ENCODE measurements at regions not wholly inside any gene's neighbourhood (a gene's known extent, or its start where the extent isn't known, plus 50 kb on each side); places are given as distances from the start of the nearest gene placed in this dataset.

DNA sequence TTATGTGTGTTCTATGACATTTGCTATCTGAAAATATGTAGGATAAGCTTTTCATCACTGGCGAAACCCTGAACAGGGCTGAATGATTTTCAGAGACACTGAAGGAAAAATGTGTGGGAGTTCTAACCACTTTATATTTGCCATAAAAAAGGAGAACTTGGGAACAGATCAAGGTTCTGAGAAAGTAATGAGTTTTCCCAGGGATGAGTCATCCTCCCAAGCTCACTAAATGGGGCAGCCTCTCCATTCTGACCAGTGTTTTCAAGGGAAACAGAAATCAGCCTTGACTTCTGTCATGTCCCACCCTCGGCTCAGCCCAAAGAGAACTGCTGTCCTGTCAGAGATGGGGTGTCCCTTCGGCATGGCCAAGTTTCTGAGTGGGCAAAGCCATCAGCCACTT is 2109.8 kb upstream of the CELF4 start:
- TF ChIP-seq POLR2A (IDR thresholded peaks at IDR 0.05) = no peak
- intact Hi-C loops (cut with DNase I; ENCODE audit: low total_unique reads) = no loop called here
- no peak for DNase-seq
- 74 to 82% (median 81%) methylated on average over 3 of the region's 3 CpGs for WGBS, 5 donors
- Histone ChIP-seq H3K4me3 (no peak overlapping the region), H3K4me1 (no peaks in the 10 kb centered on the region), H3K27ac (no peak overlapping the region), H3K9me3 (no peaks in the 10 kb centered on the region), H3K36me3 (no peaks in the 10 kb centered on the region), H3K27me3 (replicated peaks in 1 of 7) (no peaks in the 10 kb centered on the region)

DNA sequence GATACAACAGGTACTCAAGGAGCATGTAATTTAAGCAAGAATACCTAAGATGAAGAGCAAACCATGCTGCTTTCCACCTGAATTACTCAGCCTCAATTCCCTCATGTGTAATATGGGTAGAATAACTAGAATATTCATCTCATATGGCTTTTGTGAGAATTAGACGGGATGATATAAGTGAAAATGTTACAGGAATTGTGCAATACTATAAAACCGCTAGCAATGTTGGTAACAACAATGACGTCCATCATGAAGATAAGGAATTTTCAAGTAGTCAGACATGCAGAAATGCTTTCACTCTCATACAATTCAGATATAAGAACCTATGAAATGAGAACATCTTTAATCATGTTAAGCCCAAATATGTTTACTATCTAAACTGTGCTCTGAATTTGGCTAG is 2106.6 kb upstream of the CELF4 start:
- Histone ChIP-seq H3K27ac (no peak overlapping the region), H3K27me3 (replicated peaks in 1 of 7) (no peaks in the 10 kb centered on the region), H3K4me1 (no peaks in the 10 kb centered on the region), H3K36me3 (no peaks in the 10 kb centered on the region), H3K4me3 (no peak overlapping the region), H3K9me3 (no peaks in the 10 kb centered on the region)
- DNase-seq = no peak
- TF ChIP-seq POLR2AphosphoS5 (IDR thresholded peaks at IDR 0.05) (no peak), POLR2A (IDR thresholded peaks at IDR 0.05) (no peak)
- TF ChIP-seq, protein P1, sequence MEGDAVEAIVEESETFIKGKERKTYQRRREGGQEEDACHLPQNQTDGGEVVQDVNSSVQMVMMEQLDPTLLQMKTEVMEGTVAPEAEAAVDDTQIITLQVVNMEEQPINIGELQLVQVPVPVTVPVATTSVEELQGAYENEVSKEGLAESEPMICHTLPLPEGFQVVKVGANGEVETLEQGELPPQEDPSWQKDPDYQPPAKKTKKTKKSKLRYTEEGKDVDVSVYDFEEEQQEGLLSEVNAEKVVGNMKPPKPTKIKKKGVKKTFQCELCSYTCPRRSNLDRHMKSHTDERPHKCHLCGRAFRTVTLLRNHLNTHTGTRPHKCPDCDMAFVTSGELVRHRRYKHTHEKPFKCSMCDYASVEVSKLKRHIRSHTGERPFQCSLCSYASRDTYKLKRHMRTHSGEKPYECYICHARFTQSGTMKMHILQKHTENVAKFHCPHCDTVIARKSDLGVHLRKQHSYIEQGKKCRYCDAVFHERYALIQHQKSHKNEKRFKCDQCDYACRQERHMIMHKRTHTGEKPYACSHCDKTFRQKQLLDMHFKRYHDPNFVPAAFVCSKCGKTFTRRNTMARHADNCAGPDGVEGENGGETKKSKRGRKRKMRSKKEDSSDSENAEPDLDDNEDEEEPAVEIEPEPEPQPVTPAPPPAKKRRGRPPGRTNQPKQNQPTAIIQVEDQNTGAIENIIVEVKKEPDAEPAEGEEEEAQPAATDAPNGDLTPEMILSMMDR (IDR thresholded peaks at IDR 0.05 in 8 of 11, conservative IDR thresholded peaks at IDR 0.05 in 3 of 11) = no peak
- intact Hi-C loops (cut with DNase I; ENCODE audit: low total_unique reads) = no loop called here
- 81 to 93% (median 86%) methylated on average over 3 of the region's 3 CpGs for WGBS, 5 donors

DNA sequence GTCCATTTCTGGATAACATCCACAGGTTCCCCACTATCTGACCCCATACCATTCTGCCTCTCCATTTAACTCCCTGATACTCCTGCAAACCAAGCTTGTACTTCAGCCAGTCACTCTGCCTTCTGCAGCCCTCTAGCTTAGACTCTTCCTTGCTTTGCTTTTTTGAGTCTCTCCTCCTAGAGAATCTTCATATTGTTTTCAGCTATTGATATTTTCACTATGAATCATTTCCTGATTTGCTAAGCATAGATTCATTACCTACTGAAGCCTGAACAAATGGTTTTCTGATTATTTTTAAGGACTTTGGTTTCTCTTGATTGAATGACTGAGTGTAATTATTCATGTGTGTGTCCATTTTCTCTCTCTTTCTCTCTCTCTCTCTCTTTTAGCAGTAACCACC is 2102.3 kb upstream of the CELF4 start:
- no peaks in the 10 kb centered on the region for H3K4me1 ChIP-seq
- intact Hi-C loops (cut with DNase I; ENCODE audit: low total_unique reads) = no loop called here
- H3K27ac ChIP-seq = no peak overlapping the region
- H3K27me3 ChIP-seq (replicated peaks in 1 of 7) = no peaks in the 10 kb centered on the region
- H3K4me3 ChIP-seq = no peak overlapping the region
- no peaks in the 10 kb centered on the region for H3K36me3 ChIP-seq
- no peak for DNase-seq
- H3K9me3 ChIP-seq = peaks cover 0 to 6% (median 0%) of the 10 kb centered on the region in 8 donors
- TF ChIP-seq, protein P1 (IDR thresholded peaks at IDR 0.05 in 8 of 11, conservative IDR thresholded peaks at IDR 0.05 in 3 of 11) = no peak
- TF ChIP-seq POLR2AphosphoS5 (IDR thresholded peaks at IDR 0.05) (no peak), POLR2A (IDR thresholded peaks at IDR 0.05) (no peak)

DNA sequence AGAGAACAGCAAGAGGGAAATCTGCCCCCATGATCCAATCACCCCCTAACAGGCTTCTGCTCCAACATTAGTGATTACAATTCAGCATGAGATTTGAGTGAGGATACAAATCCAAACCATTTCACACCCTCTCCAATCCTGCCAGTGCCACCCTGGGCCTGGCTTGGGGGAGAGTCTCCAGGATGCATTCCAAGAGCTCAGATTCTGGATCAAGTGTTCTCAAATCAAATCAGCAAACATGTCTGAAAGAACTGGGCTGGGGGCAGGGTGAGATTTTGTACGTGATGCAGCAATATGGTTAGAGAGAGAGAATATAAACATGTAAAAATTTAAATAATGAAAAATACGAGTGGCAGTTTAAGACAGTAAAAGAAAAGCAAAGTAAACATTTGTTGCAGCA is 2100.9 kb upstream of the CELF4 start:
- Histone ChIP-seq H3K36me3 (no peaks in the 10 kb centered on the region), H3K4me1 (no peaks in the 10 kb centered on the region), H3K9me3 (peaks cover 0 to 6% (median 0%) of the 10 kb centered on the region in 8 donors), H3K27ac (no peak overlapping the region), H3K27me3 (replicated peaks in 1 of 7) (no peaks in the 10 kb centered on the region), H3K4me3 (no peak overlapping the region)
- intact Hi-C loops (cut with DNase I; ENCODE audit: low total_unique reads) = no loop called here
- DNase-seq = no peak
- WGBS, 5 donors = 77 to 94% (median 80%) methylated on average over 2 of the region's 2 CpGs
- no peak for TF ChIP-seq POLR2AphosphoS5 (IDR thresholded peaks at IDR 0.05)
- no peak for TF ChIP-seq POLR2A (IDR thresholded peaks at IDR 0.05)
- TF ChIP-seq, protein P1 (IDR thresholded peaks at IDR 0.05 in 8 of 11, conservative IDR thresholded peaks at IDR 0.05 in 3 of 11) = no peak

DNA sequence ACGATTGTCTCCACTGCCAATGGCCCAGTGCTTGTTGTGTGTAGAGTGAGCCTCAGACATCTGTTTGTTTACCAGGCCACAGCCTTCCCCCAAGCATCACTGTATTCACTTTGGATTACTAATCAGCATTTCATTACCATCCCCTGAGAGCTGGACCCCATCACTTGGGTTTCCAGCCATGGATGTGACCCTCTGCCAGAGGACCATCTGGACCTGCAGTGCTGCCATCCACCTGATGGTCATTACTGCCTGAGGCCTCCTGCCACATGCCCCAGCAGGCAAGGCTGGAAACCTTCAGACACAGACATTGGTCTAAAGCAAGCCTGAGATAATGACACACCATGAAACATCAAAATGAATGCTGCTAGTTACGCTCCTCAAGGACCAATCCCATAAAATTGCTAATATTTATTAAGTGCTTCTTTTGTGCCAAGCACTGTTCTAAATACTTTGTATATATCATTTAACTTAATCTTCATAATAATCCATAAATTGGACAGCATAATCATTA is 2096.3 kb upstream of the CELF4 start:
- H3K4me3 ChIP-seq = no peak overlapping the region
- WGBS, 5 donors = 91 to 95% (median 94%) methylated on average over 2 of the region's 2 CpGs
- no peaks in the 10 kb centered on the region for H3K27me3 ChIP-seq (replicated peaks in 1 of 7)
- H3K4me1 ChIP-seq = no peaks in the 10 kb centered on the region
- H3K36me3 ChIP-seq = no peaks in the 10 kb centered on the region
- TF ChIP-seq POLR2A (IDR thresholded peaks at IDR 0.05) (no peak), POLR2AphosphoS5 (IDR thresholded peaks at IDR 0.05) (no peak)
- TF ChIP-seq, protein P1 (IDR thresholded peaks at IDR 0.05 in 8 of 11, conservative IDR thresholded peaks at IDR 0.05 in 3 of 11) = no peak
- peaks cover 0 to 6% (median 0%) of the 10 kb centered on the region in 8 donors for H3K9me3 ChIP-seq
- H3K27ac ChIP-seq = no peak overlapping the region
- no peak for DNase-seq
- intact Hi-C loops (cut with DNase I; ENCODE audit: low total_unique reads) = no loop called here
